SK-N-SH (cell line): ENCODE measurements at regions not wholly inside any gene's neighbourhood (a gene's known extent, or its start where the extent isn't known, plus 50 kb on each side); places are given as distances from the start of the nearest gene placed in this dataset.

Experiments
- CTCF ChIA-PET: fragments of 300-600, 350-600 bp; formaldehyde crosslinking; extraction: SDS; loops from one replicate; lab custom pipeline; 2021; lab: Yijun Ruan, JAX
- POLR2A ChIA-PET: fragments of 350-600 bp; sonication (Branson Sonifier 250); formaldehyde crosslinking; extraction: SDS; loops from one replicate; lab custom pipeline; 2020; ENCODE audit warnings: antibody characterized with exemption, inconsistent platforms; lab: Yijun Ruan, JAX
- DNase-seq: peaks from one replicate; pipeline ENCODE4 v3.0.0; 2012
- H2AFZ ChIP-seq: fragments of 200-600 bp; sonication (generic); 2 replicates; pipeline ENCODE4 v1.8.1; 2016; ENCODE audit warnings: antibody characterized with exemption, mild to moderate bottlenecking, low read depth
- H3F3A ChIP-seq: fragments of 200-600 bp; sonication (generic); replicated peaks from 2 replicates; pipeline ENCODE3; 2016; ENCODE audit warnings: antibody characterized with exemption, mild to moderate bottlenecking; ENCODE audit not compliant: insufficient read depth
- H3K27ac ChIP-seq, 2 experiments: fragments of 200-500 bp in 1 of 2; fragments of 200-600 bp in 1 of 2; sonication (Bioruptor generic) in 1 of 2; sonication (generic), shearing (Covaris generic) in 1 of 2; 2 replicates each; pipeline versions ENCODE4 v1.5.1 to v1.6.1; 2014 to 2016; ENCODE audit warnings: low read depth in 2 of 2, inconsistent platforms in 1 of 2, low read length in 1 of 2, mild to moderate bottlenecking in 1 of 2, mixed read lengths in 1 of 2
- H3K27me3 ChIP-seq: fragments of 200-600 bp; sonication (generic), shearing (Covaris generic); 2 replicates; pipeline ENCODE4 v1.6.1; 2016; ENCODE audit warnings: mixed run types; ENCODE audit not compliant: insufficient read depth
- H3K36me3 ChIP-seq, 2 experiments: fragments of 200-500 bp in 1 of 2; fragments of 200-600 bp in 1 of 2; sonication (Bioruptor generic) in 1 of 2; sonication (generic) in 1 of 2; replicated peaks in 1 of 2; 2 replicates each; pipeline versions ENCODE3 to v1.5.1; 2014 to 2016; ENCODE audit warnings: low read length in 1 of 2, mild to moderate bottlenecking in 1 of 2; ENCODE audit not compliant: insufficient read depth in 2 of 2, control insufficient read depth in 1 of 2
- H3K4me1 ChIP-seq, 2 experiments: fragments of 200-500 bp in 1 of 2; fragments of 200-600 bp in 1 of 2; sonication (Bioruptor generic) in 1 of 2; sonication (generic), shearing (Covaris generic) in 1 of 2; 2 replicates each; pipeline versions ENCODE4 v1.5.1 to v1.6.1; 2014 to 2016; ENCODE audit warnings: low read depth in 1 of 2, low read length in 1 of 2, mixed run types in 1 of 2; ENCODE audit not compliant: insufficient read depth in 2 of 2, control insufficient read depth in 1 of 2
- H3K4me2 ChIP-seq: fragments of 200-600 bp; sonication (generic), shearing (Covaris generic); 2 replicates; pipeline ENCODE4 v1.6.1; 2017; ENCODE audit warnings: mixed run types
- H3K4me3 ChIP-seq, 2 experiments: fragments of 200-500 bp in 1 of 2; fragments of 200-600 bp in 1 of 2; sonication (Bioruptor generic) in 1 of 2; sonication (generic), shearing (Covaris generic) in 1 of 2; 2 replicates each; pipeline versions ENCODE4 v1.5.1 to v1.8.1; 2014 to 2016; ENCODE audit warnings: low read depth in 2 of 2, inconsistent platforms in 1 of 2, low read length in 1 of 2, mild to moderate bottlenecking in 1 of 2, mixed read lengths in 1 of 2, moderate library complexity in 1 of 2
- H3K79me2 ChIP-seq: fragments of 200-600 bp; sonication (generic); 2 replicates; pipeline ENCODE4 v1.8.1; 2017; ENCODE audit warnings: mild to moderate bottlenecking; ENCODE audit not compliant: insufficient read depth
- H3K9ac ChIP-seq: fragments of 200-600 bp; sonication (generic); 2 replicates; pipeline ENCODE4 v1.6.1; 2017; ENCODE audit warnings: mixed run types
- H3K9me2 ChIP-seq: fragments of 200-600 bp; sonication (generic); 2 replicates; pipeline ENCODE4 v1.6.1; 2017; ENCODE audit warnings: mixed run types
- H3K9me3 ChIP-seq: fragments of 200-600 bp; sonication (generic); 2 replicates; pipeline ENCODE4 v1.6.1; 2017; ENCODE audit warnings: mixed run types, mild to moderate bottlenecking, moderate library complexity
- H4K20me1 ChIP-seq: fragments of 200-600 bp; sonication (generic); 2 replicates; pipeline ENCODE4 v1.6.1; 2017; ENCODE audit warnings: mild to moderate bottlenecking, mixed run types; ENCODE audit not compliant: insufficient read depth
- CTCF ChIP-seq: fragments of 200-600 bp; sonication (generic); IDR thresholded peaks from 2 replicates; pipeline ENCODE4 v1.6.1; 2017; ENCODE audit warnings: antibody characterized with exemption, mild to moderate bottlenecking, moderate library complexity
- EP300 ChIP-seq, 2 experiments: IDR thresholded peaks; 2 replicates each; pipeline versions ENCODE4 v1.4.0 to v1.6.1; 2012; ENCODE audit warnings: borderline replicate concordance in 1 of 2, low read depth in 1 of 2, low read length in 1 of 2
- FOXJ3 ChIP-seq: sonication (generic); formaldehyde crosslinking; IDR thresholded peaks from 2 replicates; pipeline ENCODE4 v1.5.1; 2020; ENCODE audit warnings: mild to moderate bottlenecking, missing genetic modification reagents
- FOXM1 ChIP-seq: IDR thresholded peaks from 2 replicates; pipeline ENCODE4 v1.4.0; 2012; ENCODE audit warnings: low read depth, mild to moderate bottlenecking
- GABPA ChIP-seq: IDR thresholded peaks from 2 replicates; pipeline ENCODE4 v1.4.0; 2012; ENCODE audit warnings: low read depth, mild to moderate bottlenecking
- GATA2 ChIP-seq: sonication (generic); formaldehyde crosslinking; IDR thresholded peaks from 2 replicates; pipeline ENCODE4 v1.5.0; 2020; ENCODE audit warnings: mild to moderate bottlenecking, missing genetic modification reagents
- IRF3 ChIP-seq: fragments of 150-350 bp; IDR thresholded peaks from 2 replicates; pipeline ENCODE4 v1.6.1; 2016; ENCODE audit warnings: mild to moderate bottlenecking, low read depth, low read length
- JUND ChIP-seq: IDR thresholded peaks from 2 replicates; pipeline ENCODE4 v1.4.0; 2012
- MEF2A ChIP-seq: IDR thresholded peaks from 2 replicates; pipeline ENCODE4 v1.4.0; 2012; ENCODE audit warnings: low read depth, borderline replicate concordance
- MXI1 ChIP-seq: IDR thresholded peaks from 2 replicates; pipeline ENCODE4 v1.6.1; 2012; ENCODE audit warnings: mild to moderate bottlenecking, low read depth, low read length, improper control_type of control experiment
- NFIC ChIP-seq: IDR thresholded peaks from 2 replicates; pipeline ENCODE4 v1.4.0; 2012; ENCODE audit warnings: borderline replicate concordance
- POLR2AphosphoS5 ChIP-seq: IDR thresholded peaks from 2 replicates; pipeline ENCODE4 v1.6.1; 2012; ENCODE audit warnings: low read depth, low read length
- RAD21 ChIP-seq: IDR thresholded peaks from 2 replicates; pipeline ENCODE4 v1.6.1; 2012; ENCODE audit warnings: mild to moderate bottlenecking, low read length
- RCOR1 ChIP-seq: fragments of 150-350 bp; IDR thresholded peaks from 2 replicates; pipeline ENCODE4 v1.6.1; 2017; ENCODE audit warnings: antibody characterized with exemption, low read length
- RXRA ChIP-seq: IDR thresholded peaks from 2 replicates; pipeline ENCODE4 v1.4.0; 2012; ENCODE audit warnings: low read depth, mild to moderate bottlenecking, borderline replicate concordance
- SIN3A ChIP-seq: IDR thresholded peaks from 2 replicates; pipeline ENCODE4 v1.6.1; 2012; ENCODE audit warnings: low read depth, mild to moderate bottlenecking, low read length, moderate library complexity, borderline replicate concordance
- SMC3 ChIP-seq: IDR thresholded peaks from 2 replicates; pipeline ENCODE4 v1.6.1; 2012; ENCODE audit warnings: low read depth, low read length, improper control_type of control experiment
- TCF12 ChIP-seq: IDR thresholded peaks from 2 replicates; pipeline ENCODE4 v1.4.0; 2012
- USF1 ChIP-seq: IDR thresholded peaks from 2 replicates; pipeline ENCODE4 v1.4.0; 2012; ENCODE audit warnings: low read depth, borderline replicate concordance
- USF2 ChIP-seq: fragments of 150-350 bp; IDR thresholded peaks from 2 replicates; pipeline ENCODE4 v1.6.1; 2017; ENCODE audit warnings: antibody characterized with exemption, low read length, low read depth, borderline replicate concordance
- YY1 ChIP-seq: IDR thresholded peaks from 2 replicates; pipeline ENCODE4 v1.4.0; 2012; ENCODE audit warnings: low read depth, mild to moderate bottlenecking
- ZBTB33 ChIP-seq: IDR thresholded peaks from 2 replicates; pipeline ENCODE4 v1.4.0; 2012; ENCODE audit warnings: low read depth, borderline replicate concordance
- WGBS: methylation state at CpG from one replicate; pipeline ENCODE4 v1.1.6; 2017; ENCODE audit warnings: low lambda C conversion rate; 5-methylcytosine and 5-hydroxymethylcytosine counted together

GRCh38 chr16:79673635-79674034 lies 73.1 kb upstream of the MAF start:
- H3K4me2 ChIP-seq: no peak overlapping the region
- no peaks in the 10 kb centered on the region for H4K20me1 ChIP-seq
- WGBS: 32% methylated on average over 3 of the region's 3 CpGs
- ChIA-PET POLR2A (no interaction called here), CTCF (no interaction called here)
- H3K36me3 ChIP-seq: no peaks in the 10 kb centered on the region
- no peak overlapping the region for H3K4me3 ChIP-seq
- H3K27me3 ChIP-seq: no peaks in the 10 kb centered on the region
- H2AFZ ChIP-seq: no peak overlapping the region
- H3K9me3 ChIP-seq: peaks cover 6% of the 10 kb centered on the region; the same call in 1 of the 2 replicates
- no peaks in the 10 kb centered on the region for H3K79me2 ChIP-seq
- H3K27ac ChIP-seq: no peak overlapping the region
- no peaks in the 10 kb centered on the region for H3K4me1 ChIP-seq
- no peaks in the 10 kb centered on the region for H3F3A ChIP-seq
- no peak overlapping the region for H3K9ac ChIP-seq
- H3K9me2 ChIP-seq: no peaks in the 10 kb centered on the region
- TF ChIP-seq POLR2AphosphoS5 (no peak), SIN3A (no peak), MEF2A (no peak), USF1 (no peak), GABPA (no peak), RXRA (no peak), EP300 (IDR thresholded peaks at IDR 0.05; ENCODE audit: borderline replicate concordance in 1 of 2, low read depth in 1 of 2, low read length in 1 of 2) (no peak), FOXM1 (no peak), FOXJ3 (CRISPR knock-in tag) (no peak), RAD21 (no peak), MXI1 (no peak), IRF3 (no peak), SMC3 (no peak)
- no peak for DNase-seq

- POLR2A ChIA-PET: no interaction called here
- Histone ChIP-seq H3K27ac (no peak overlapping the region), H3K36me3 (no peaks in the 10 kb centered on the region), H3K4me1 (no peaks in the 10 kb centered on the region), H3K9ac (no peak overlapping the region), H3K9me3 (peaks cover 6% of the 10 kb centered on the region; the same call in 1 of the 2 replicates), H3F3A (no peaks in the 10 kb centered on the region), H2AFZ (no peak overlapping the region), H3K9me2 (no peaks in the 10 kb centered on the region), H4K20me1 (no peaks in the 10 kb centered on the region), H3K79me2 (no peaks in the 10 kb centered on the region), H3K27me3 (no peaks in the 10 kb centered on the region), H3K4me3 (no peak overlapping the region), H3K4me2 (no peak overlapping the region)
- WGBS: 31% methylated on average over 2 of the region's 2 CpGs
- no peak for TF ChIP-seq ZBTB33
- no peak for TF ChIP-seq RCOR1
- no peak for TF ChIP-seq IRF3
- TF ChIP-seq GATA2 (CRISPR knock-in tag): no peak
- TF ChIP-seq USF2: no peak
- no peak for TF ChIP-seq JUND
- no peak for TF ChIP-seq RAD21
- TF ChIP-seq CTCF: no peak
- no peak for TF ChIP-seq MXI1
- TF ChIP-seq YY1: no peak
- no peak for TF ChIP-seq NFIC
- no peak for TF ChIP-seq POLR2AphosphoS5
- TF ChIP-seq TCF12: no peak
- CTCF ChIA-PET: no interaction called here
- no peak for DNase-seq
Observed at GRCh38 chr16:79672524-79672923, 72.0 kb upstream of the MAF start.
